GM13976 (cell line): ENCODE measurements at regions not wholly inside any gene's neighbourhood (a gene's known extent, or its start where the extent isn't known, plus 50 kb on each side); places are given as distances from the start of the nearest gene placed in this dataset.

ENCODE experiments used
- DNase-seq: peaks from one replicate; pipeline ENCODE4 v3.0.0; 2012; ENCODE audit warnings: low spot score
- in situ Hi-C: fragments of 300-500 bp; cut with MboI; formaldehyde crosslinking; loops from one replicate; pipeline ENCODE4 v1.12.0; 2022; ENCODE audit warnings: low sequenced_read_pairs, mixed read lengths, inconsistent platforms; ENCODE audit not compliant: unreplicated experiment
- TF ChIP-seq, protein P1 (sequence below): IDR thresholded peaks from 2 replicates; pipeline ENCODE4 v1.5.1; 2012; ENCODE audit warnings: borderline replicate concordance, mild to moderate bottlenecking; ENCODE audit not compliant: insufficient read depth; ENCODE audit errors: extremely low read depth, missing control alignments, control extremely low read depth

DNA sequence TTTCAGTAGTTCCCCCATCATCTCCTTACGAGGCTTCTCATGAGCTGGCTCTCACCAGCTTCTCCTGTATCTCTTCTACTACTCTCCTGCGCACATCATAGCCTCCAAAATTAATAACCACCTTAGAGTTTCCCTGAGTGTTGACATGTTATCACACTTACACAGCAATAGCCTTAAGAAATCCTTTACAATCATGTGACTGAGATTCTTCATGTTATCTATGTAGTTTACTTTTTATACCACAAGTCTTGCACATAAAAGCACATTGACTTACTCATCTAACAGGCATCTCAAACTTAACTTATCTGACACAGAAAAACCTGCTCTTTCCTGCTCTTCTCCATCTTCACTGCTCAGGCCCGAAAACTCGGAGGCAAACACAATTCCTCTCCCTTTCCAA is 103.7 kb upstream of the TAB2 start:
- TF ChIP-seq, protein P1, sequence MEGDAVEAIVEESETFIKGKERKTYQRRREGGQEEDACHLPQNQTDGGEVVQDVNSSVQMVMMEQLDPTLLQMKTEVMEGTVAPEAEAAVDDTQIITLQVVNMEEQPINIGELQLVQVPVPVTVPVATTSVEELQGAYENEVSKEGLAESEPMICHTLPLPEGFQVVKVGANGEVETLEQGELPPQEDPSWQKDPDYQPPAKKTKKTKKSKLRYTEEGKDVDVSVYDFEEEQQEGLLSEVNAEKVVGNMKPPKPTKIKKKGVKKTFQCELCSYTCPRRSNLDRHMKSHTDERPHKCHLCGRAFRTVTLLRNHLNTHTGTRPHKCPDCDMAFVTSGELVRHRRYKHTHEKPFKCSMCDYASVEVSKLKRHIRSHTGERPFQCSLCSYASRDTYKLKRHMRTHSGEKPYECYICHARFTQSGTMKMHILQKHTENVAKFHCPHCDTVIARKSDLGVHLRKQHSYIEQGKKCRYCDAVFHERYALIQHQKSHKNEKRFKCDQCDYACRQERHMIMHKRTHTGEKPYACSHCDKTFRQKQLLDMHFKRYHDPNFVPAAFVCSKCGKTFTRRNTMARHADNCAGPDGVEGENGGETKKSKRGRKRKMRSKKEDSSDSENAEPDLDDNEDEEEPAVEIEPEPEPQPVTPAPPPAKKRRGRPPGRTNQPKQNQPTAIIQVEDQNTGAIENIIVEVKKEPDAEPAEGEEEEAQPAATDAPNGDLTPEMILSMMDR, result no peak
- in situ Hi-C loops, result no loop called here
- DNase-seq, result no peak

DNA sequence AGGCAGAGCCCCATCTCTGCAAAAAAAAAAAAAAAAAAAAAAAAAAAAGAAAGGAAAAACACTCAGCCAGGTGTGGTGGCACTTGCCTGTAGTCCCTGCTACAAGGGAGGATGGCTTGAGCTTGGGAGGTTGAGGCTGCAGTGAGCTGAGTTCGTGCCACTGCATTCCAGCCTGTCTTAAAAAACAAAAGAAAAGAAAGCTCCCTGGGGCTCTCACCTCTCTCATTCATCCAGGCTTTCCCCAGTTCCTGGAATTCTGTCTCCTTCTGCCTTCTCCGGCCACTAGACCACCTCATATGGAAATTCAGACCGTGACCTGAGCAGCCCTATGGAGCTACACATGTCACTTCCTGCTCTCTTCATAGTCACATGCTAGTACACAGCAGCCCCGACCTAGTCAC is 101.1 kb upstream of the TAB2 start:
- DNase-seq, result no peak
- TF ChIP-seq, protein P1, result no peak
- in situ Hi-C loops, result no loop called here

DNA sequence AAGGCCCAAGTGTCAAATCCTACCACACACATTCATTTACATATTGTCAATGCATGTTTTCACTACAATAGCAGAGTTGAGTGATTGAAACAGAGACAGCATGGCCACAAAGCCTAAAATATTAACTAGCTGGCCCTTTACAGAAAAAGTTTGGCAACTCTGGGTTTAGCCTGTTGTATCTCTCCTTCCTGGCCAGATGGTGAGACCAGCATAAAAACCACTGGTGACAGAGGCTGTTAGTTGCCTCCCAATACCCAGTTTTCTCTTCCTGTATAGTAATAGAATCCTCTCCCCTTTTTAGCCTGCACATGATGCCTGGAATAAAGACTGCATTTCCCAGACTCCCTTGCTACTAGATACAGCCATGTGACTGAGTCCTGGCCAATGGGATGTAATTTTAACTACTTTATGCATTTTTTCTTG is 100.0 kb upstream of the TAB2 start:
- in situ Hi-C loops, result no loop called here
- no peak for DNase-seq
- TF ChIP-seq, protein P1, result no peak

DNA sequence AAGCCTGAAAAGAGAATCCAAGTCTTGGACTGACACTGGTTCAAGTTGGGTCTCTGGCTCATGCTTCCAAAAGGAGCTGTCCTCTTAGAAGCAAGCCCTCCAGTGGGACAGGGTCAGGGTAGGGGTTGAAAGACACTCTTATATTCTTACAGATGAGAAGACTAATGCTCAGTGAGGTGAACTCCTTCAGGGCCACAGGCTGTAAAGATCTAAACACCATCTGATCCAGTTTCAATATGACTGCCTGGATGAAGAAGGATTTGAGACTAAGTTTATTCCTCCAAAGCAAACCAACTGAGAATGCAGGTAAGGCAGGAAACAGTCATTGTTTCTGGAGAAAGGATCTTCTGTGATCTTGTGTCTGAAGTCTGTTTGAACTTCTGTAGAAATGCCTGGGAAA is 99.0 kb upstream of the TAB2 start:
- TF ChIP-seq, protein P1, result no peak
- in situ Hi-C loops, result no loop called here

DNA sequence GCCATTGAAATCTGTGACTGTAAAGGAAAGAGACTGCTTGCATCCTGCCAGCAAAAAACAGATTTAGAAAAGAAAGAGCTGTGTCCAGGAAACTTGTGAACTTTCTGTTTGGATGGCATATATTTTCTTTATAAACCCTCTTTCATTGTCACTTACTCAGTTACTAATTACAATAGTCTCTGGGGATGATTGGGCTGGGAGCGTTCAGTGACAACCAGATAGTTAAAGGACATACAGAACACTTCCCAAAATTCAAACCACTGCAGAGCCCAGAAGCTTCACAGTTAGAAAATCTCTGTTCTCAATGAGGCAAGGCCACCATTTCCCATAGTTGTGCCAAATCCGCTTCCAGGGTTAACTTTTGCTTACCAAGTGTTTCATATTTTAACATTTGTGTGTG is 98.6 kb upstream of the TAB2 start:
- no peak for DNase-seq
- TF ChIP-seq, protein P1, result no peak
- in situ Hi-C loops, result no loop called here

More for the DNA sequence above, 99.0 kb upstream of the TAB2 start:
- no peak for DNase-seq

DNA sequence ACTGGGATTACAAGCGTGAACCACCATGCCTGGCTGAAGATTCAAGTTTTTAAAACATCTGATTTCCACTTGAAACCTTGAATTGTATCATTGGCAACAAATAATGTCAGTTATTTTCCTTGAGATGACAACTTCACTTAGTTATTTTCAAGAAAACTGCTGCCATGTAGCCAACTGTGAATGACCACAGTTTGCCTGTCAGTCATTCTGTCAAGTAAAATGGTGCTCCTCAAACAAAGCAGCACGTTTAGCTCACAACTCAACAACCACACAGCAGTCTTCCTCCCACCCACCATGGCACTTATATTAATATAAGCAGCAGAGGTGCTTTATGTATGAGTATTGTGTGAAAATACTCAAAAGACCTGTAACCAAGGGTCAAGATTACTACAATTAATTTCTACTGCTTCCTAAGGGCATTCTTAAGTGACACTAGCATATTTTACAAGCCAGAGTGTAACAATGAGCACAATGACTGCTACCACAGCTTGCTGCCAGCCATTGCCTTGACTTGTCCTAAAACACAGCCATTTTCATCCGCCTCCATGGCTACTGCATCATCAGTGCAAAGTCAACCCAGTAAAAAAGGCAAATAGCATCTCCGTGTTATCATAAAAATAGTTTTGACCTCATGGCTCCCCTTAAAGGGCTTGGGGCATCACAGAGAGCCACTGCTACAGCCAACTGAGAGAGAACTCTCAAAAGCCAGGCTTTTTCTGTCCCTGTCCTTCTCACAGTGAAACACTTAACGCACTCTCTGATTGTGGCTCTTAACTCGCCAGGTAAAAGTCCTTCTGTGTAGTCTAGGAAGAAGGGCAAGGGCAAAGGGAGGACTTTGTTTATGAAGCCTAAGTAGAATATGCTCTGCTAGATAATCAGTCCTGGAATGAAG is 96.4 kb upstream of the TAB2 start:
- TF ChIP-seq, protein P1, result no peak
- no peak for DNase-seq
- in situ Hi-C loops, result no loop called here
